ENCODE measurements at regions not wholly inside any gene's neighbourhood (a gene's known extent, or its start where the extent isn't known, plus 50 kb on each side); places are given as distances from the start of the nearest gene placed in this dataset.
"Not testable (repeated sequence)": the region's sequence is repeated elsewhere in the genome, so short reads cannot be mapped to it uniquely, and the experiment has no call there.

DNA sequence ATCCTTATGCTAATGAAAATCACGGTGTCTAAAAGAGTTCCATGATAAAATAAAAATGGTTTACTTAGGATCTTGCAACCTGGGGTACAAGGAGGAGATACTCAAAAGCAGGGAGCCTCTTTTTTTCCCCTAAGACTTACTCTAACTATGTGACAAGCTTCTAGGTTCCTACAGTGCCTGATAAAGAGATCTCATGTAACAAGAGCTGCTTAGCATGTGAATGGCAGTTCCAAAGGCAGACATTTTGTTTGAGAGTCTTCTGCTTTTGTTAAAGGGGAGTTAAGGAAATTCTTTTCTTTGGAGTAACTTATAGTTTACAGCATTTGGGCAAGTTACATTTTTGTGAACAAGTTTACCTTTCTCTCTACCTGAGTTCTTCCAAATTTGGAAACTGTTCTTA, 945.8 kb upstream of the ADGRB3 start:
- no peaks in the 10 kb centered on the region for H3K4me1 Mint-ChIP-seq
- no peak for DNase-seq

GRCh38 chr6:67687396-67687795, 947.7 kb upstream of the ADGRB3 start:
- Mint-ChIP-seq H3K36me3 (ENCODE audit: low read depth) (no peaks in the 10 kb centered on the region), H3K27me3 (no peaks in the 10 kb centered on the region), H3K4me3 (no peak overlapping the region), H3K27ac (no peak overlapping the region), H3K4me1 (no peaks in the 10 kb centered on the region)
- no peaks in the 10 kb centered on the region for H3K9me3 ChIP-seq (ENCODE audit: control insufficient read depth, low read length, poor library complexity, severe bottlenecking)
- ATAC-seq (no peak), DNase-seq (no peak)

More for the DNA sequence above, 945.8 kb upstream of the ADGRB3 start:
- no peaks in the 10 kb centered on the region for H3K9me3 ChIP-seq (ENCODE audit: control insufficient read depth, low read length, poor library complexity, severe bottlenecking)
- Mint-ChIP-seq H3K27me3 (no peaks in the 10 kb centered on the region), H3K36me3 (ENCODE audit: low read depth) (no peaks in the 10 kb centered on the region), H3K27ac (no peak overlapping the region), H3K4me3 (no peak overlapping the region)
- ATAC-seq = no peak

GRCh38 chr6:67686225-67686624, 948.9 kb upstream of the ADGRB3 start:
- H3K27me3 Mint-ChIP-seq; DNase-seq; ATAC-seq; H3K9me3 ChIP-seq (ENCODE audit: control insufficient read depth, low read length, poor library complexity, severe bottlenecking); H3K36me3 Mint-ChIP-seq (ENCODE audit: low read depth); H3K27ac Mint-ChIP-seq; H3K4me3 Mint-ChIP-seq; H3K4me1 Mint-ChIP-seq: not testable (repeated sequence)

DNA sequence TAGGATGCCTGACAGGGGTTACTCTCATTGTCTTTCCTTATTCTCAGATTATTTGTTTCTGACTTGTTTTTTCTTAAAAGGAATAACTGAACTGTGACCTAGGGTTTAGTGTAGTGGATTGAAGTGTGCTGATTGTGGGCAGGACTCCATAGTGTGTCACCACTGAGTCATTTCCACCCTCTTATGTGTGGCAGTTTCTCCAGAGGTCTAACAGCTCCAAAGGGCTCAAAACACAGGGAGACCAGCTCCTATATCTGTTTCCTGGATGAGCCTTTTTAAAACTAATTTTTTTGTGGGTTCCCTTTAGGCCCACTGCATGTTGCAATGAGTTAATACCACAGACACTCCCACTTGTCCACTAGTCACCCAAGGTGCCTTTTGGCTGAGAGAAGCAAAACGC, 951.1 kb upstream of the ADGRB3 start:
- no peak overlapping the region for H3K4me3 Mint-ChIP-seq
- H3K4me1 Mint-ChIP-seq = no peaks in the 10 kb centered on the region
- no peaks in the 10 kb centered on the region for H3K36me3 Mint-ChIP-seq (ENCODE audit: low read depth)
- no peaks in the 10 kb centered on the region for H3K9me3 ChIP-seq (ENCODE audit: control insufficient read depth, low read length, poor library complexity, severe bottlenecking)
- DNase-seq (no peak), ATAC-seq (no peak)
- H3K27ac Mint-ChIP-seq = no peak overlapping the region
- H3K27me3 Mint-ChIP-seq = no peaks in the 10 kb centered on the region

DNA sequence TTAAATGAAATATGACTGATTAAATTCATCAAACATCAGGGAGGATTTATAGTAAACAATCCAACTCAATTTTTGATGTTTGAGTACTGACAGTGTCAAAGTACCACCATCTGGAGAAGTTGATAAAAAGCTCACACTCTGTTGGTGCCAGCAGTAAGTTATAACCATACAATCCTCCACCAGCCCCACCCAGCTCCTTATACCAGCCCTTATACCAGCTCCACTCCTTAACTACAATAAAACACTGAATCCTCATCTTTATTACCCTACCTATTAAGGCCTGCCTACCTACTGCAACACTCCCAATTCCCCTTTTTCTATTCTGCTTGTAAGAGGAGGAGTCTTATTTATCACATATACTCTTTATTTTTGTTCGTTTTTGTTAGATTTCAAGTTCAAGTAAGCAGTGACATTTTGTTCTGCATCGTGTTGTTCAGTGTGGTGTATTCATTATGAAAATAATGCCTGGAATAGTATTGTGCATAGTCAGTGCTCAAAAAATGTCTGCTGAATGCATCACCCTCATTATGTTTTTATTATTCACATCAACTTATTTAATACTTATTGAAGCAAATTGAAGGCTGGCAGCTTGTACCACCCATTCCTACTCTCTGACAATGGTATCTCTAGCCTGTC, 954.7 kb upstream of the ADGRB3 start:
- no peak for DNase-seq
- ATAC-seq = no peak
- Mint-ChIP-seq H3K4me1 (no peaks in the 10 kb centered on the region), H3K27ac (no peak overlapping the region), H3K4me3 (no peak overlapping the region), H3K27me3 (no peaks in the 10 kb centered on the region), H3K36me3 (ENCODE audit: low read depth) (no peaks in the 10 kb centered on the region)
- H3K9me3 ChIP-seq (ENCODE audit: control insufficient read depth, low read length, poor library complexity, severe bottlenecking) = no peaks in the 10 kb centered on the region

DNA sequence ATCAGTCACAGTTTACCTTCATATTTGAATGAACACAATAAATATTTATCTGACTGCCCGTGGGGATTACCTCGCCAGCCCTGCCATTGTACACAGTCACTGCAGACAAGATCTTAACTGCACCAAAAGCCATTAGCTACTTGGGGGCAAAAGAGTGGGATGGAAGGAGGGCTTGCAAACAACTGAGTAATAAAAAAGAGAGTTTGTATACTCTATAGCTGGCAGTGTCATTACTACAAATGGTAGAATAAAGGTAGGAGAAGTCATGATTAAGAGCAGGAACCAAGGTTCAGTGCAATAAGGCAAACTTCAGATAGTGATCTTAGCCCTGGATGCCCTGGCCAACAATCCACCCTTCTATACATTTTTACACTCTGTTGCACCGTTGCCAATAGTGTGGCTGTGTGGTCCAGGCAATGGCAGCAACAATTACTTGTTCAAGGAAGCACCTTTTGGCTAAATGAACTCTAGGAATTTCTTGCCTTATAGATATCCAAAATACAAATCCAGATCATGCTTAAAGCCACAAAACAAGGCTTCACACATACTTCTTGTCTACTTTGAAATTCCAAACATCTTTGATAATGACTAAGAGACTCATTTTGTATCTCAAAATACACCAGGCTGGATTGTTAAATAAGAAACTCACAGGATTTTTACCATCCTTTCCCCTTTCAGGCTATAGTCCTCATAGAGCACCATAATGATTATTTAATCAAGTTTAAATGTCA, 955.4 kb upstream of the ADGRB3 start:
- no peaks in the 10 kb centered on the region for H3K36me3 Mint-ChIP-seq (ENCODE audit: low read depth)

DNA sequence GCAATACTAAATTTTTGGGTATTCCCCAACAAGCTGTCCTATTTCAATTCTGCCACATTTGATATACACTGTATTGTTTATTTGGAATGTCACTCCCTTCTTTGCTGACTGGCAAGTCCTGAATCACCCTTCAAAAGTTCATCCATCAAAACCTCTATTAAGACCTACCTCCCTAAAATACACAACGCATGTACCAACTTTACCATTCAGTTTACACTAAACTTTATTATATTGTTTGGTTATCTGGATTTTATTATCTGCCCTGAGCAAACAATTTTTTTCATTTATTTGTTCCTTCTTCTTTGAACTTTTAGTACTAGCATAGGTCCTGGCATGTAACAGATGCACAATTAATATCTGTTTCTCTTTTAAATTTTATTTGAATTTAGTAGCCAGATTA, 958.2 kb upstream of the ADGRB3 start:
- no peak for ATAC-seq
- Mint-ChIP-seq H3K4me1 (no peaks in the 10 kb centered on the region), H3K27me3 (no peaks in the 10 kb centered on the region), H3K36me3 (ENCODE audit: low read depth) (no peaks in the 10 kb centered on the region), H3K27ac (no peak overlapping the region), H3K4me3 (no peak overlapping the region)
- H3K9me3 ChIP-seq (ENCODE audit: control insufficient read depth, low read length, poor library complexity, severe bottlenecking) = peaks cover 3% of the 10 kb centered on the region
- no peak for DNase-seq

More for the DNA sequence above, 955.4 kb upstream of the ADGRB3 start:
- H3K9me3 ChIP-seq (ENCODE audit: control insufficient read depth, low read length, poor library complexity, severe bottlenecking) = peaks cover under 1% of the 10 kb centered on the region
- Mint-ChIP-seq H3K4me3 (no peak overlapping the region), H3K4me1 (no peaks in the 10 kb centered on the region), H3K27ac (no peak overlapping the region), H3K27me3 (no peaks in the 10 kb centered on the region)
- DNase-seq (no peak), ATAC-seq (no peak)

- H3K4me1 Mint-ChIP-seq = no peaks in the 10 kb centered on the region
- ATAC-seq = no peak
- no peaks in the 10 kb centered on the region for H3K36me3 Mint-ChIP-seq (ENCODE audit: low read depth)
Observed at GRCh38 chr6:67667637-67668422, 967.3 kb upstream of the ADGRB3 start.

GRCh38 chr6:67666177-67666964, 968.7 kb upstream of the ADGRB3 start:
- H3K36me3 Mint-ChIP-seq (ENCODE audit: low read depth) = no peaks in the 10 kb centered on the region
- H3K4me3 Mint-ChIP-seq = no peak overlapping the region
- H3K4me1 Mint-ChIP-seq = no peaks in the 10 kb centered on the region
- no peak for ATAC-seq
- H3K27ac Mint-ChIP-seq = no peak overlapping the region
- no peaks in the 10 kb centered on the region for H3K9me3 ChIP-seq (ENCODE audit: control insufficient read depth, low read length, poor library complexity, severe bottlenecking)
- H3K27me3 Mint-ChIP-seq = no peaks in the 10 kb centered on the region
- no peak for DNase-seq

More at GRCh38 chr6:67667637-67668422, 967.3 kb upstream of the ADGRB3 start:
- no peak overlapping the region for H3K4me3 Mint-ChIP-seq
- no peaks in the 10 kb centered on the region for H3K9me3 ChIP-seq (ENCODE audit: control insufficient read depth, low read length, poor library complexity, severe bottlenecking)
- H3K27ac Mint-ChIP-seq = no peak overlapping the region
- no peaks in the 10 kb centered on the region for H3K27me3 Mint-ChIP-seq
- DNase-seq = no peak

- DNase-seq = no peak
- H3K9me3 ChIP-seq (ENCODE audit: control insufficient read depth, low read length, poor library complexity, severe bottlenecking) = no peaks in the 10 kb centered on the region
- ATAC-seq = no peak
- H3K27me3 Mint-ChIP-seq = no peaks in the 10 kb centered on the region
- H3K4me1 Mint-ChIP-seq = no peaks in the 10 kb centered on the region
- no peaks in the 10 kb centered on the region for H3K36me3 Mint-ChIP-seq (ENCODE audit: low read depth)
- H3K4me3 Mint-ChIP-seq = no peak overlapping the region
- no peak overlapping the region for H3K27ac Mint-ChIP-seq
Observed at GRCh38 chr6:67664942-67665341, 970.1 kb upstream of the ADGRB3 start.

DNA sequence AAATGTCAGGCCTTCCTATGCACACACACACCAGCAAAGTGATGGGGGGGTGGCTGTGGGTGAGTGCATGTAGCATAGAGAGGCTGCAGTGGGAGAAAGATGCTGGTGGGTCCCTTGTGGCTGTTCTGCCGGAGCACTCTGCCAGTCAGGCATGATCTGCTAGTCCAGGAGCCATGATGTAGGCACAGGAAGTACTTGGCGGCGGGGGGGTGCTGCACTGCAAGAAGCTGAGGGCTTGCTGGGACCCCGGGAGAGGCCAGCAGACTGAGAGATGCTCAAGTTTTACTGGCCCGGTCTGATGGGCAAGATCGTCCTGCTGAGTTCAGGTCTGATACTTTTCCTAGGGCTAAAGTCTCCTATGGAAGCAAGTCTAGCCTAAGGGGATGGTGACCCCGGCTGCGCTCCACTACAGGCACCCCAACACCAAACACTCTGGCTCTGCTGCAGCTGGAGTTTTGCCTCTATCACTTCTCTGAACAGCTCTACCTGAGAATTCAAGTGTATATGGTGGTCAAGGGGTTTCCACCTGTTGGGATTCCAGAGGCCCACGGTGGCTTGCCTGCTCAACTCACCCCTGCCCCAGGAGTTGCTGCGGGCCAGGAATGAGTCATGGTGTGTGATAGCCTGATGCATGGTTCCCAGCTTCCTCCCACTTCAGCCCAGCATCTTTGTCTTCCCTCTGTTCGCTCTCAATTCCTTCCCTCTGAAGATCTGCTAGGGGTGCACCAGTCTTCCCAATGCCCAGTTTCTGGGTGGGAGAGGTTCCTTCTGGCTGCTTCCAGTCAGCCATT, 971.8 kb upstream of the ADGRB3 start:
- Mint-ChIP-seq H3K4me3 (no peak overlapping the region), H3K27me3 (no peaks in the 10 kb centered on the region), H3K4me1 (no peaks in the 10 kb centered on the region), H3K27ac (no peak overlapping the region), H3K36me3 (ENCODE audit: low read depth) (no peaks in the 10 kb centered on the region)
- ATAC-seq (no peak), DNase-seq (no peak)
- no peaks in the 10 kb centered on the region for H3K9me3 ChIP-seq (ENCODE audit: control insufficient read depth, low read length, poor library complexity, severe bottlenecking)

- Mint-ChIP-seq H3K27me3 (no peaks in the 10 kb centered on the region), H3K36me3 (ENCODE audit: low read depth) (no peaks in the 10 kb centered on the region), H3K4me3 (no peak overlapping the region), H3K27ac (no peak overlapping the region), H3K4me1 (no peaks in the 10 kb centered on the region)
- ATAC-seq = no peak
- no peak for DNase-seq
- no peaks in the 10 kb centered on the region for H3K9me3 ChIP-seq (ENCODE audit: control insufficient read depth, low read length, poor library complexity, severe bottlenecking)
Observed at GRCh38 chr6:67653561-67653960, 981.5 kb upstream of the ADGRB3 start.

Measured in T-helper 17 cell (primary cell).